Large intestine (tissue), 3 donors: ENCODE measurements at regions not wholly inside any gene's neighbourhood (a gene's known extent, or its start where the extent isn't known, plus 50 kb on each side); places are given as distances from the start of the nearest gene placed in this dataset.
"Not testable (repeated sequence)": the region's sequence is repeated elsewhere in the genome, so short reads cannot be mapped to it uniquely, and the experiment has no call there.

Experiments
- DNase-seq, 2 donors: peaks; one replicate each; pipeline versions ENCODE4 v3.0.0 to v3.0.0-alpha.2; 2013
- H3K27ac ChIP-seq: one replicate; pipeline ENCODE4 v1.5.1; 2013; ENCODE audit warnings: low read length
- H3K27me3 ChIP-seq: 2 replicates; pipeline ENCODE4 v1.6.1; 2013; ENCODE audit warnings: low read length; ENCODE audit not compliant: control insufficient read depth, insufficient read depth
- H3K36me3 ChIP-seq: 2 replicates; pipeline ENCODE4 v1.6.1; 2013; ENCODE audit warnings: low read length; ENCODE audit not compliant: control insufficient read depth, insufficient read depth
- H3K4me1 ChIP-seq: one replicate; pipeline ENCODE4 v1.6.1; 2013; ENCODE audit warnings: low read length; ENCODE audit not compliant: control insufficient read depth, insufficient read depth
- H3K4me3 ChIP-seq: one replicate; pipeline ENCODE4 v1.5.1; 2013; ENCODE audit warnings: low read length
- H3K9me3 ChIP-seq: one replicate; pipeline ENCODE4 v1.6.1; 2013; ENCODE audit warnings: mild to moderate bottlenecking, low read depth, low read length, moderate library complexity; ENCODE audit not compliant: control insufficient read depth
- WGBS: methylation state at CpG from one replicate; pipeline ENCODE4 v1.1.5; 2013; ENCODE audit warnings: low lambda C conversion rate; ENCODE audit not compliant: insufficient coverage; 5-methylcytosine and 5-hydroxymethylcytosine counted together

- H3K4me1 ChIP-seq, result no peaks in the 10 kb centered on the region
- H3K36me3 ChIP-seq, result no peaks in the 10 kb centered on the region
- H3K27ac ChIP-seq, result no peak overlapping the region
- H3K4me3 ChIP-seq, result no peak overlapping the region
- no peaks in the 10 kb centered on the region for H3K9me3 ChIP-seq
- no peak for DNase-seq
- no peaks in the 10 kb centered on the region for H3K27me3 ChIP-seq
- WGBS, result no CpG with 5 or more reads among the region's 7 CpGs
Observed at GRCh38 chrY:18951657-18952435, 178.3 kb upstream of the HSFY2 start.

- no peaks in the 10 kb centered on the region for H3K36me3 ChIP-seq
- no CpG with 5 or more reads among the region's 5 CpGs for WGBS
- H3K4me1 ChIP-seq, result no peaks in the 10 kb centered on the region
- H3K27me3 ChIP-seq, result no peaks in the 10 kb centered on the region
- DNase-seq, result no peak
- H3K27ac ChIP-seq, result no peak overlapping the region
- H3K4me3 ChIP-seq, result no peak overlapping the region
- no peaks in the 10 kb centered on the region for H3K9me3 ChIP-seq
Observed at GRCh38 chrY:18951019-18951418, 177.5 kb upstream of the HSFY2 start.

- Histone ChIP-seq H3K9me3 (no peaks in the 10 kb centered on the region), H3K36me3 (no peaks in the 10 kb centered on the region), H3K27me3 (no peaks in the 10 kb centered on the region), H3K4me3 (no peak overlapping the region), H3K4me1 (no peaks in the 10 kb centered on the region), H3K27ac (no peak overlapping the region)
- no peak for DNase-seq
Observed at GRCh38 chrY:18936831-18937230, 163.3 kb upstream of the HSFY2 start.

- H3K4me1 ChIP-seq, result no peaks in the 10 kb centered on the region
- H3K9me3 ChIP-seq, result no peaks in the 10 kb centered on the region
- WGBS, result 100% methylated on average over 2 of the region's 5 CpGs
- H3K36me3 ChIP-seq, result no peaks in the 10 kb centered on the region
- H3K27me3 ChIP-seq, result no peaks in the 10 kb centered on the region
- H3K4me3 ChIP-seq, result no peak overlapping the region
- no peak overlapping the region for H3K27ac ChIP-seq
- DNase-seq, result no peak
Observed at GRCh38 chrY:18919256-18919655, 145.7 kb upstream of the HSFY2 start.

GRCh38 chrY:18912846-18913245 lies 139.3 kb upstream of the HSFY2 start:
- DNase-seq, result no peak
- no peaks in the 10 kb centered on the region for H3K9me3 ChIP-seq
- no peaks in the 10 kb centered on the region for H3K36me3 ChIP-seq
- WGBS, result no CpG with 5 or more reads among the region's 2 CpGs
- H3K27ac ChIP-seq, result no peak overlapping the region
- H3K4me3 ChIP-seq, result no peak overlapping the region
- H3K27me3 ChIP-seq, result no peaks in the 10 kb centered on the region
- H3K4me1 ChIP-seq, result no peaks in the 10 kb centered on the region

GRCh38 chrY:18909846-18910245 lies 136.3 kb upstream of the HSFY2 start:
- Histone ChIP-seq H3K4me3 (no peak overlapping the region), H3K27me3 (no peaks in the 10 kb centered on the region), H3K9me3 (no peaks in the 10 kb centered on the region), H3K4me1 (no peaks in the 10 kb centered on the region), H3K27ac (no peak overlapping the region), H3K36me3 (no peaks in the 10 kb centered on the region)
- no CpG with 5 or more reads among the region's 1 CpG for WGBS
- no peak for DNase-seq

- DNase-seq, H3K4me1 ChIP-seq, H3K4me3 ChIP-seq, H3K27me3 ChIP-seq, H3K36me3 ChIP-seq, H3K9me3 ChIP-seq, H3K27ac ChIP-seq: not testable (repeated sequence)
- WGBS, result no CpG with 5 or more reads among the region's 8 CpGs
Observed at GRCh38 chrY:18906198-18906597, 132.7 kb upstream of the HSFY2 start.

GRCh38 chrY:18904296-18904695 lies 130.8 kb upstream of the HSFY2 start:
- no peaks in the 10 kb centered on the region for H3K9me3 ChIP-seq
- no peaks in the 10 kb centered on the region for H3K4me1 ChIP-seq
- H3K27me3 ChIP-seq, result no peaks in the 10 kb centered on the region
- H3K27ac ChIP-seq, result no peak overlapping the region
- WGBS, result no CpG with 5 or more reads among the region's 2 CpGs
- no peaks in the 10 kb centered on the region for H3K36me3 ChIP-seq
- DNase-seq, result no peak
- H3K4me3 ChIP-seq, result no peak overlapping the region

- H3K4me1 ChIP-seq, result no peaks in the 10 kb centered on the region
- H3K4me3 ChIP-seq, result no peak overlapping the region
- H3K36me3 ChIP-seq, result no peaks in the 10 kb centered on the region
- DNase-seq, result no peak
- no peaks in the 10 kb centered on the region for H3K27me3 ChIP-seq
- WGBS, result no CpG with 5 or more reads among the region's 4 CpGs
- H3K9me3 ChIP-seq, result no peaks in the 10 kb centered on the region
- H3K27ac ChIP-seq, result no peak overlapping the region
Observed at GRCh38 chrY:18891994-18892393, 118.5 kb upstream of the HSFY2 start.

- no peaks in the 10 kb centered on the region for H3K4me1 ChIP-seq
- H3K27me3 ChIP-seq, result no peaks in the 10 kb centered on the region
- no peak overlapping the region for H3K4me3 ChIP-seq
- no peak overlapping the region for H3K27ac ChIP-seq
- no peaks in the 10 kb centered on the region for H3K9me3 ChIP-seq
- no peak for DNase-seq
- no peaks in the 10 kb centered on the region for H3K36me3 ChIP-seq
- no CpG with 5 or more reads among the region's 2 CpGs for WGBS
Observed at GRCh38 chrY:18889548-18889947, 116.0 kb upstream of the HSFY2 start.

GRCh38 chrY:18884748-18885147 lies 111.2 kb upstream of the HSFY2 start:
- WGBS, result no CpG with 5 or more reads among the region's 2 CpGs
- H3K27ac ChIP-seq, result no peak overlapping the region
- no peaks in the 10 kb centered on the region for H3K36me3 ChIP-seq
- DNase-seq, result no peak
- H3K4me1 ChIP-seq, result no peaks in the 10 kb centered on the region
- H3K4me3 ChIP-seq, result no peak overlapping the region
- H3K9me3 ChIP-seq, result peaks cover 4% of the 10 kb centered on the region
- H3K27me3 ChIP-seq, result no peaks in the 10 kb centered on the region
